ENCODE measurements at regions not wholly inside any gene's neighbourhood (a gene's known extent, or its start where the extent isn't known, plus 50 kb on each side); places are given as distances from the start of the nearest gene placed in this dataset.
A peak's percentile ranks its signal among the peaks of the same experiment; 100 is the strongest.

GRCh38 chr12:41743835-41744234, 400.8 kb downstream of the GXYLT1 start:
- DNase-seq: no peak

- DNase-seq: no peak
Observed at GRCh38 chr12:41739066-41739465, 405.6 kb downstream of the GXYLT1 start.

- DNase-seq: no peak
Observed at GRCh38 chr12:41737423-41737822, 407.3 kb downstream of the GXYLT1 start.

GRCh38 chr12:41736436-41736835, 408.2 kb downstream of the GXYLT1 start:
- DNase-seq: no peak

- DNase-seq: no peak
Observed at GRCh38 chr12:41731691-41732090, 413.0 kb downstream of the GXYLT1 start.

GRCh38 chr12:41731061-41731460, 413.6 kb downstream of the GXYLT1 start:
- DNase-seq: no peak

GRCh38 chr12:41724216-41724615, 420.5 kb downstream of the GXYLT1 start:
- no peak for DNase-seq

GRCh38 chr12:41719214-41719613, 425.5 kb downstream of the GXYLT1 start:
- DNase-seq: no peak

- DNase-seq: no peak
Observed at GRCh38 chr12:41715256-41715655, 429.4 kb downstream of the GXYLT1 start.

- no peak for DNase-seq
Observed at GRCh38 chr12:41709463-41710285, 435.0 kb downstream of the GXYLT1 start.

- DNase-seq: no peak
Observed at GRCh38 chr12:41709012-41709411, 435.7 kb downstream of the GXYLT1 start.

GRCh38 chr12:41706376-41706775, 438.3 kb downstream of the GXYLT1 start:
- DNase-seq: no peak

- no peak for DNase-seq
Observed at GRCh38 chr12:41701943-41702601, 442.6 kb downstream of the GXYLT1 start.

GRCh38 chr12:41700940-41701339, 443.7 kb downstream of the GXYLT1 start:
- DNase-seq: no peak

- DNase-seq: no peak
Observed at GRCh38 chr12:41699658-41700057, 445.0 kb downstream of the GXYLT1 start.

- DNase-seq: no peak
Observed at GRCh38 chr12:41697161-41697560, 447.5 kb downstream of the GXYLT1 start.

GRCh38 chr12:41684997-41685396, 459.7 kb downstream of the GXYLT1 start:
- no peak for DNase-seq

GRCh38 chr12:41683513-41684240, 461.0 kb downstream of the GXYLT1 start:
- no peak for DNase-seq

- no peak for DNase-seq
Observed at GRCh38 chr12:41683023-41683422, 461.7 kb downstream of the GXYLT1 start.

GRCh38 chr12:41681898-41682297, 462.8 kb downstream of the GXYLT1 start:
- DNase-seq: no peak

GRCh38 chr12:41680155-41680554, 464.5 kb downstream of the GXYLT1 start:
- DNase-seq: no peak

- DNase-seq: peak; percentile 13
Observed at GRCh38 chr12:41663598-41664265, 475.6 kb downstream of the PDZRN4 start.
